Progenitor cell of endocrine pancreas (in vitro differentiated cells): ENCODE measurements at regions not wholly inside any gene's neighbourhood (a gene's known extent, or its start where the extent isn't known, plus 50 kb on each side); places are given as distances from the start of the nearest gene placed in this dataset.

ENCODE experiments used
- DNase-seq: peaks from one replicate; pipeline ENCODE4 v3.0.0; 2021; ENCODE audit warnings: low spot score; ENCODE audit not compliant: unreplicated experiment
- H3K27ac Mint-ChIP-seq: 2 replicates; pipeline ENCODE4 v1.8.0; 2021; ENCODE audit warnings: mild to moderate bottlenecking, moderate library complexity, mixed read lengths
- H3K27me3 Mint-ChIP-seq: 2 replicates; pipeline ENCODE4 v1.8.0; 2021; ENCODE audit warnings: mixed read lengths
- H3K36me3 Mint-ChIP-seq: 2 replicates; pipeline ENCODE4 v1.8.0; 2022; ENCODE audit warnings: mixed read lengths; ENCODE audit not compliant: insufficient read depth
- H3K4me1 Mint-ChIP-seq: 2 replicates; pipeline ENCODE4 v1.8.0; 2021; ENCODE audit warnings: low read depth, mixed read lengths
- H3K4me3 Mint-ChIP-seq: 2 replicates; pipeline ENCODE4 v1.8.0; 2021; ENCODE audit warnings: low read depth, mild to moderate bottlenecking, moderate library complexity, mixed read lengths
- H3K9me3 Mint-ChIP-seq: 2 replicates; pipeline ENCODE4 v1.8.0; 2021; ENCODE audit warnings: low read depth, mixed read lengths
- CTCF ChIP-seq: fragments of 200-600 bp; sonication (generic); IDR thresholded peaks from one replicate; pipeline ENCODE4 v1.5.0; 2021; ENCODE audit warnings: antibody characterized with exemption, mild to moderate bottlenecking; ENCODE audit not compliant: unreplicated experiment

DNA sequence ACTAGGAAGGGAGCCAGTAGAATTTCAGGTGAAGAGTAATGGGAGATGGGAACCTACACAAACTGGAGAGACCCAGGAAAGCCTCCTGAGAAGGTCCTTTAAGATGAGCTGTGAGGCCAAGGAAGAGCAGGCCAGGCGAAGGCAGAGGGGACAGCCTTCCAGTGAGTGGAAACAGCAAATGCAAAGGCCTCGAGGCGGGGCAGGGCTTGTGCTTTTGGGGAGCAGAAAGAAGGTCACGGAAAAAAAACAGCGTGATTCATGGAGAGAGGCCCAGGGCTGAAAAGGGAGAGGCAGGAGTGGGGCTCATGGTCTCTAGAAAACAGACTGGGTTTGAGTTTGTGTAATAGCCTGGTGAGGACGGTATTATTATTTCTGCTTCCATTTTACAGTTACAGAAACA lies 386.5 kb upstream of the ASIC2 start:
- Mint-ChIP-seq H3K27me3 (peaks cover 4% of the 10 kb centered on the region), H3K9me3 (no peaks in the 10 kb centered on the region), H3K4me1 (no peaks in the 10 kb centered on the region), H3K36me3 (no peaks in the 10 kb centered on the region), H3K27ac (no peak overlapping the region), H3K4me3 (no peak overlapping the region)
- no peak for DNase-seq
- TF ChIP-seq CTCF, result no peak

DNA sequence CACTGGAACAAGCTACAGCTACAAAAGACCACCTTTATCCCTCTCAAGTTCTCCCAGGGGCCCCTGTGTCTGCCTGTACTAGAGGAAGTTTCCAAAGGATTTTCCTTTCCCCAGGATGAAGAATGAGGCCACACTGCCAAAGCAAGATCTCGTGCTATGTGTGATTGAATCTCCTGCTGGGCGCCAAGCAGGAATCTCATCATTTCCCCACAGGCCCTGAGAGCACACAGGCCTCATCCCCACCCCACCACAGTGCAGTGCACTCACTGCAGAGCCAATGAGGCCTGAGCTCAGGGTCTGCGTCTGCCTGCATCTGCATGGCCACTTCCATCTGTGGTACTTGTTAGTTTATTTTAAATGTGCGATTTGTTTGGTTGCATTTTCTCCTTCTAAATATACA lies 387.4 kb upstream of the ASIC2 start:
- no peaks in the 10 kb centered on the region for H3K9me3 Mint-ChIP-seq
- H3K4me1 Mint-ChIP-seq, result no peaks in the 10 kb centered on the region
- H3K4me3 Mint-ChIP-seq, result no peak overlapping the region
- TF ChIP-seq CTCF, result no peak
- H3K27me3 Mint-ChIP-seq, result peaks cover 4% of the 10 kb centered on the region
- no peak for DNase-seq
- no peaks in the 10 kb centered on the region for H3K36me3 Mint-ChIP-seq
- H3K27ac Mint-ChIP-seq, result no peak overlapping the region

- Mint-ChIP-seq H3K36me3 (no peaks in the 10 kb centered on the region), H3K4me1 (no peaks in the 10 kb centered on the region), H3K27ac (no peak overlapping the region), H3K4me3 (no peak overlapping the region), H3K27me3 (peaks cover under 1% of the 10 kb centered on the region), H3K9me3 (no peaks in the 10 kb centered on the region)
- no peak for TF ChIP-seq CTCF
- DNase-seq, result no peak
These were observed 389.5 kb upstream of the ASIC2 start for GRCh38 chr17:33682599-33682998.

GRCh38 chr17:33684735-33685134 lies 391.6 kb upstream of the ASIC2 start:
- no peak for TF ChIP-seq CTCF
- H3K27ac Mint-ChIP-seq, result no peak overlapping the region
- DNase-seq, result no peak
- no peak overlapping the region for H3K4me3 Mint-ChIP-seq
- no peaks in the 10 kb centered on the region for H3K4me1 Mint-ChIP-seq
- no peaks in the 10 kb centered on the region for H3K9me3 Mint-ChIP-seq
- H3K36me3 Mint-ChIP-seq, result no peaks in the 10 kb centered on the region
- no peaks in the 10 kb centered on the region for H3K27me3 Mint-ChIP-seq

GRCh38 chr17:33686171-33686570 lies 393.1 kb upstream of the ASIC2 start:
- Mint-ChIP-seq H3K4me3 (no peak overlapping the region), H3K36me3 (no peaks in the 10 kb centered on the region), H3K27me3 (no peaks in the 10 kb centered on the region), H3K4me1 (no peaks in the 10 kb centered on the region), H3K9me3 (no peaks in the 10 kb centered on the region), H3K27ac (no peak overlapping the region)
- peak; percentile 14 for DNase-seq
- peak; percentile 51 for TF ChIP-seq CTCF

- no peaks in the 10 kb centered on the region for H3K9me3 Mint-ChIP-seq
- H3K36me3 Mint-ChIP-seq, result no peaks in the 10 kb centered on the region
- TF ChIP-seq CTCF, result no peak
- no peak overlapping the region for H3K4me3 Mint-ChIP-seq
- H3K27ac Mint-ChIP-seq, result no peak overlapping the region
- no peaks in the 10 kb centered on the region for H3K27me3 Mint-ChIP-seq
- no peaks in the 10 kb centered on the region for H3K4me1 Mint-ChIP-seq
- no peak for DNase-seq
These were observed 394.7 kb upstream of the ASIC2 start for GRCh38 chr17:33687831-33688230.
